Upper lobe of right lung (tissue), 1 donor: ENCODE measurements at regions not wholly inside any gene's neighbourhood (a gene's known extent, or its start where the extent isn't known, plus 50 kb on each side); places are given as distances from the start of the nearest gene placed in this dataset.

Experiments used
- ATAC-seq: fragments of 200-7000 bp; cut with Tn5 transposase; one replicate; pipeline ENCODE4 v1.9.1; 2020; ENCODE audit warnings: mild to moderate bottlenecking, moderate library complexity
- DNase-seq: peaks from one replicate; pipeline ENCODE4 v3.0.0-alpha.2; 2020
- H3K27ac ChIP-seq: fragments of 200-600 bp; one replicate; pipeline ENCODE4 v1.8.0; 2022
- H3K27me3 ChIP-seq: fragments of 200-600 bp; one replicate; pipeline ENCODE4 v1.8.0; 2022; ENCODE audit warnings: mild to moderate bottlenecking
- H3K36me3 ChIP-seq: fragments of 200-600 bp; one replicate; pipeline ENCODE4 v1.8.0; 2022
- H3K4me1 ChIP-seq: fragments of 200-600 bp; one replicate; pipeline ENCODE4 v1.8.0; 2022
- H3K4me3 ChIP-seq: fragments of 200-600 bp; one replicate; pipeline ENCODE4 v1.8.0; 2022; ENCODE audit warnings: mild to moderate bottlenecking
- H3K9me3 ChIP-seq: fragments of 200-600 bp; one replicate; pipeline ENCODE4 v1.8.0; 2022
- CTCF ChIP-seq: fragments of 200-600 bp; IDR thresholded peaks from one replicate; pipeline ENCODE4 v1.8.0; 2022; ENCODE audit warnings: antibody characterized with exemption
- intact Hi-C: fragments of 100-400 bp; cut with DNase I; formaldehyde crosslinking; loops from one replicate; pipeline ENCODE4 v1.11.0; 2022
- donor health status: DM: no; HTN: yes; CAD: no; lungs with severe emphysema.

GRCh38 chr14:22337938-22338337 lies 251.1 kb downstream of the DAD1 start:
- H3K4me1 ChIP-seq, result peaks cover under 1% of the 10 kb centered on the region
- no peak overlapping the region for H3K27ac ChIP-seq

GRCh38 chr14:22337521-22337920 lies 251.5 kb downstream of the DAD1 start:
- Histone ChIP-seq H3K4me3 (no peak overlapping the region), H3K36me3 (no peaks in the 10 kb centered on the region), H3K27me3 (no peaks in the 10 kb centered on the region), H3K4me1 (peaks cover 5% of the 10 kb centered on the region), H3K27ac (no peak overlapping the region), H3K9me3 (no peaks in the 10 kb centered on the region)
- no peak for ATAC-seq
- no peak for DNase-seq
- no peak for TF ChIP-seq CTCF
- intact Hi-C loops, result no loop called here

More at GRCh38 chr14:22337938-22338337, 251.1 kb downstream of the DAD1 start:
- Histone ChIP-seq H3K36me3 (no peaks in the 10 kb centered on the region), H3K27me3 (no peaks in the 10 kb centered on the region), H3K9me3 (no peaks in the 10 kb centered on the region), H3K4me3 (no peak overlapping the region)
- DNase-seq, result no peak
- TF ChIP-seq CTCF, result no peak
- ATAC-seq, result no peak
- intact Hi-C loops, result no loop called here

- no peak overlapping the region for H3K27ac ChIP-seq
- DNase-seq, result no peak
Observed at GRCh38 chr14:22336031-22336430, 253.0 kb downstream of the DAD1 start.

GRCh38 chr14:22334627-22335026 lies 254.4 kb downstream of the DAD1 start:
- H3K9me3 ChIP-seq, result no peaks in the 10 kb centered on the region
- peak; percentile 17 for ATAC-seq
- no peak overlapping the region for H3K4me3 ChIP-seq
- H3K27me3 ChIP-seq, result no peaks in the 10 kb centered on the region
- intact Hi-C loops, result no loop called here
- TF ChIP-seq CTCF, result no peak
- no peak overlapping the region for H3K27ac ChIP-seq
- no peaks in the 10 kb centered on the region for H3K36me3 ChIP-seq
- peaks cover 9% of the 10 kb centered on the region for H3K4me1 ChIP-seq
- DNase-seq, result no peak

More at GRCh38 chr14:22336031-22336430, 253.0 kb downstream of the DAD1 start:
- Histone ChIP-seq H3K9me3 (no peaks in the 10 kb centered on the region), H3K27me3 (no peaks in the 10 kb centered on the region), H3K4me3 (no peak overlapping the region), H3K36me3 (no peaks in the 10 kb centered on the region), H3K4me1 (peaks cover 9% of the 10 kb centered on the region)
- intact Hi-C loops, result no loop called here
- no peak for ATAC-seq
- no peak for TF ChIP-seq CTCF

GRCh38 chr14:22334275-22334577 lies 254.8 kb downstream of the DAD1 start:
- DNase-seq, result no peak
- intact Hi-C loops, result no loop called here
- Histone ChIP-seq H3K4me3 (no peak overlapping the region), H3K27ac (no peak overlapping the region), H3K36me3 (no peaks in the 10 kb centered on the region), H3K4me1 (peaks cover 9% of the 10 kb centered on the region), H3K27me3 (no peaks in the 10 kb centered on the region), H3K9me3 (no peaks in the 10 kb centered on the region)
- TF ChIP-seq CTCF, result no peak
- ATAC-seq, result no peak
